ENCODE measurements at regions not wholly inside any gene's neighbourhood (a gene's known extent, or its start where the extent isn't known, plus 50 kb on each side); places are given as distances from the start of the nearest gene placed in this dataset.
A peak's percentile ranks its signal among the peaks of the same experiment; 100 is the strongest.

DNA sequence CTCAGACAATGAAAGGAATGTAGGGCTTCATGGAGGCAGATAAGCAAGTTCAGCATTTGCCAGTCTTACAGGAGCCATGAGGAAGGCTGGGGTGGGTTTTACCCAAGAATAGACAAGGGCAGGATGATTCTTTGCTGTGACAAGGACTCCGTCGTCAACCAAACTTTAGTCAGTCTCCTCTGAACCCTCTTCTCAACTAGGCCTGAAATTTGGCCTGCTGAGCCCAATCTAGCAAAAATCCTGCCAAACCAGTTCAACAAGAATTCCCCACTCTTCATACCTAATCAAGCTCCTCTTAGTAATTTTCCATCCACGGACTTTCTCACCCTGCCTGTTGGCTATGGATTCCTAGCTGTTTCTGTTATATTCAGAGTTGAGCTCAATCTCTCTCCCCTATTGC lies 280.5 kb downstream of the TBL1XR1 start:
- Histone ChIP-seq H3K4me1 (no peaks in the 10 kb centered on the region), H3K9me3 (no peaks in the 10 kb centered on the region), H3K4me3 (no peak overlapping the region), H3K36me3 (no peaks in the 10 kb centered on the region), H3K27me3 (no peaks in the 10 kb centered on the region), H3K27ac (no peak overlapping the region)
- 85 to 87% methylated on average over 3 of the region's 3 CpGs for WGBS, 2 donors
- DNase-seq: no peak
- no peak for ATAC-seq
- TF ChIP-seq, protein P1, sequence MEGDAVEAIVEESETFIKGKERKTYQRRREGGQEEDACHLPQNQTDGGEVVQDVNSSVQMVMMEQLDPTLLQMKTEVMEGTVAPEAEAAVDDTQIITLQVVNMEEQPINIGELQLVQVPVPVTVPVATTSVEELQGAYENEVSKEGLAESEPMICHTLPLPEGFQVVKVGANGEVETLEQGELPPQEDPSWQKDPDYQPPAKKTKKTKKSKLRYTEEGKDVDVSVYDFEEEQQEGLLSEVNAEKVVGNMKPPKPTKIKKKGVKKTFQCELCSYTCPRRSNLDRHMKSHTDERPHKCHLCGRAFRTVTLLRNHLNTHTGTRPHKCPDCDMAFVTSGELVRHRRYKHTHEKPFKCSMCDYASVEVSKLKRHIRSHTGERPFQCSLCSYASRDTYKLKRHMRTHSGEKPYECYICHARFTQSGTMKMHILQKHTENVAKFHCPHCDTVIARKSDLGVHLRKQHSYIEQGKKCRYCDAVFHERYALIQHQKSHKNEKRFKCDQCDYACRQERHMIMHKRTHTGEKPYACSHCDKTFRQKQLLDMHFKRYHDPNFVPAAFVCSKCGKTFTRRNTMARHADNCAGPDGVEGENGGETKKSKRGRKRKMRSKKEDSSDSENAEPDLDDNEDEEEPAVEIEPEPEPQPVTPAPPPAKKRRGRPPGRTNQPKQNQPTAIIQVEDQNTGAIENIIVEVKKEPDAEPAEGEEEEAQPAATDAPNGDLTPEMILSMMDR (IDR thresholded peaks at IDR 0.05): no peak
- intact Hi-C loops (cut with DNase I): no loop called here

DNA sequence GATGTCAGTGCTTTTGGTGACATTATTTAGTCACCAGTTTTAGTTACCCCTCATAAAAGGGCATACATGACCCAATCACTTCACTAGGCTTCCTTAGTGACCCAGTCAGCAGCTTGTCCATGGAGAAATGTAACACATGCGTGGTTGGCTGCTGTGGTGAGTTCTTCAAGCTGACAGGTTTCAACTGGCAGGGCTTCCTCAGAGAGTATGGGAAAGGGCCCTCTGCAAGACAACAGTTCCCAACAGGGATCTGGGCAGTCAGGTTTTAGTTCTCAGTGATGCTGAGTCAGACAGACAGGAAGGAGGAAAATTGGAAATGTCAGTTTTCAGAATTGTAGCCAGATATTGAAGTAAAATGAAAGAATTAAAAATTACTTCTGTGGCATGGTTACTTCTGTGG lies 282.5 kb downstream of the TBL1XR1 start:
- Histone ChIP-seq H3K4me3 (no peak overlapping the region), H3K27me3 (no peaks in the 10 kb centered on the region), H3K27ac (no peak overlapping the region), H3K36me3 (no peaks in the 10 kb centered on the region), H3K4me1 (no peaks in the 10 kb centered on the region), H3K9me3 (no peaks in the 10 kb centered on the region)
- no peak for DNase-seq
- TF ChIP-seq, protein P1 (IDR thresholded peaks at IDR 0.05): no peak
- WGBS, 2 donors: 87 to 100% methylated on average over 1 of the region's 1 CpG
- intact Hi-C loops (cut with DNase I): no loop called here
- peak in 1 of 8 donors; percentile 20 for ATAC-seq

DNA sequence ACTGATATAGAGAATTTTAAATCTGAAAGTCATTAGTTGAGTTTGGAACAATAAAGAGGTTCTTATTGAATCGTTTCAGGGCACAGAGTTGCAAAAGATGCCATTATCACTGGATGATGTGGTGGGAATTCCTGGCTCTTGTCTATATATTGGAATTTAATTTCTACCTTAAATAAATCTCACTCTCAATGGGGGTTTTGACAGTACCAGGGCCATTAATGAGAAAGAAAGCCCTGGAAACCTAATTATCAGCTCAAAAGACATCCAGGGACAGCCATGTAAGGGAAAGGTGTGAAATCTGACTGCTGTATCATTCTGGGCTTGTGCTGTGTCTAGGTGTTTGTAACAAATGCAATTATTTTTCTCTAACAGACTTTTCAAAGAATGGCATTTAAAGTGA lies 285.7 kb downstream of the TBL1XR1 start:
- no peak for ATAC-seq
- DNase-seq: no peak
- Histone ChIP-seq H3K27ac (no peak overlapping the region), H3K9me3 (peaks cover 0 to 5% (median 0%) of the 10 kb centered on the region in 11 donors), H3K27me3 (no peaks in the 10 kb centered on the region), H3K4me3 (no peak overlapping the region), H3K4me1 (peaks cover 0 to 5% (median under 1%) of the 10 kb centered on the region in 9 donors), H3K36me3 (no peaks in the 10 kb centered on the region)
- intact Hi-C loops (cut with DNase I): no loop called here
- TF ChIP-seq, protein P1 (IDR thresholded peaks at IDR 0.05): no peak
- 82 to 94% methylated on average over 1 of the region's 1 CpG for WGBS, 2 donors

- H3K36me3 ChIP-seq: no peaks in the 10 kb centered on the region
- peak in 1 of 8 donors; percentile 15 for ATAC-seq
- no peaks in the 10 kb centered on the region for H3K27me3 ChIP-seq
- no peak overlapping the region for H3K4me3 ChIP-seq
- peaks cover 0 to 13% (median 7%) of the 10 kb centered on the region in 9 donors for H3K4me1 ChIP-seq
- H3K27ac ChIP-seq: no peak overlapping the region
- TF ChIP-seq, protein P1 (IDR thresholded peaks at IDR 0.05): no peak
- WGBS, 2 donors: 64 to 68% methylated on average over 4 of the region's 4 CpGs
- intact Hi-C loops (cut with DNase I): no loop called here
- peaks cover 0 to 5% (median 0%) of the 10 kb centered on the region in 11 donors for H3K9me3 ChIP-seq
- no peak for DNase-seq
Observed at GRCh38 chr3:176909044-176909443, 288.2 kb downstream of the TBL1XR1 start.

Data from heart right ventricle (tissue), 16 donors.